Suppressor macrophage treated with lipopolysaccharide for 4 hours (primary cell): ENCODE measurements at regions not wholly inside any gene's neighbourhood (a gene's known extent, or its start where the extent isn't known, plus 50 kb on each side); places are given as distances from the start of the nearest gene placed in this dataset.
A peak's percentile ranks its signal among the peaks of the same experiment; 100 is the strongest.

Experiments
- DNase-seq: peaks from one replicate; pipeline ENCODE4 v3.0.0-alpha.2; 2020

- DNase-seq: no peak
Measured at GRCh38 chr13:63206461-63206860, 1790.8 kb upstream of the PCDH20 start.

- DNase-seq: no peak
Measured at GRCh38 chr13:63201493-63201892, 1785.8 kb upstream of the PCDH20 start.

- DNase-seq: no peak
Measured at GRCh38 chr13:63199508-63199907, 1783.9 kb upstream of the PCDH20 start.

DNA sequence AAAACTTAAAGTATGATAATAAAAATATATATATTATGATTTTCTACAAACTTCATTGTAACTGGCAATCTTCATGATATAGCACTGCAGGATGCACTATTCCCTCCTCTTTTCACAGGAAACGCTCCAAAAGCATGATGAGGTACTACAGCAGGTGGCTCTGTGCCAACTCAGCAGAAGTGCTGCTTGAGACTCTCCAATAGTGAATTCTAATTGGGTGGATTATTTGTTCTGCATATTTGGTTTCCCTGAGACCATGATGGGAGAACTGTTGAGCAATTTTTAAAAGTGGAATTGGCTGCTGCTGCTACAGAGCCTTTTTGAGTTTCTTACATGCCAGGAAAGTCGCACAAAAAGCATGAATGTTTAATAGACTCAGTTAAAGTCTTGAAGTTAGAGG lies 1782.4 kb upstream of the PCDH20 start:
- DNase-seq: no peak

DNA sequence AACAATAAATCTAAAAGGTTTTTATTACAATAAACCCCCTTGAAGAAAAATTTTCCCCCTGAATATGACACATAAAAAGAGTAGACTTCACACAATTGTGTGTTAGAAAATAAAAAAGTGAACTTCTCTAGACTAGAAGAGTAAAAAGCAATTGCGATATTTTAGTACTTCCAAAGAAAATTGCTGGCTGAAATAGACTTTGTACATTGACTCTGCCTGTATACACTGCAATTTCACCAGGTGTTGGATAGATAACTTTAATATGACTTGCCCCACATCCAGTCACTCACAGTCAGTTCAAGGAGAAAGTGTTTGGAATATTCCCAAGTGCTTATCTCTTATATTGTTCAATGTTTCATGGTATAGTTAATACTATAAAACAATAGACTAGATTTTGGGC lies 1780.1 kb upstream of the PCDH20 start:
- no peak for DNase-seq

- DNase-seq: no peak
Measured at GRCh38 chr13:63190742-63191141, 1775.1 kb upstream of the PCDH20 start.

DNA sequence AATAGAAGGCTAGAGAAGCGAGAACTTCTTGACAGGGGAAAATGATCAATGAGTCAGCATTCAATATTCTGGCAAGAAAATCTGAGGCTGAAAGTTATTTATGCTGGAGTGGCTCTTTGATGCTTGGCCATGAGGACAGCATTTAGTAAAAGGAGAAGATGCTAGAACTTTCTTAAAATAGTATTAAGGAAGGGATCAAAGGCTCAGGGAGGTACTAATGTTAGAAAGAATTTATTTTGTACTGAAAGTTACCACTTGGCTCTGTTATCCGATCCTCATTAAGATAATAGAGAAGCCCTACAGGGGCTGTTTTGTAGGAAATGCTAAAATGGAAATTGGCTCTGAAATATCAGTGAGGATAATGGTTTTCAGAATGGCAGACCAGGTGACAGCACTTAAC lies 1774.6 kb upstream of the PCDH20 start:
- no peak for DNase-seq

DNA sequence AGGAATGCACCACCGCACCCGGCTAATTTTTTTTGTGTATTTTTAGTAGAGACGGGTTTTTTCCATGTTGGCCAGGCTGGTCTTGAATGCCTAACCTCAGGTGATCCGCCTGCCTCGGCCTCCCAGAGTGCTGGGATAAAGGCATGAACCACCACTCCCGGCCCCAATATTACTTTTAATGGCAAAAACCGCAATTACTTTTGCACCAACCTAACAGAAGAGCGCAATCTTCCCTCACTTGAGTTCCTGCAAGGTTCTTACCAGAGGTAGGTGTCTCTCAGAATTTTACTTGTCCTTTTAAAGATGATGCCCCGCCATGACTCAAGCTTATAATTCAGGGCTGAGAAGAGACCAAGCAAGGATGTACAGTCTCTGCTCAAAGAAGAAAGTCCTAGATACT lies 1774.1 kb upstream of the PCDH20 start:
- no peak for DNase-seq

DNA sequence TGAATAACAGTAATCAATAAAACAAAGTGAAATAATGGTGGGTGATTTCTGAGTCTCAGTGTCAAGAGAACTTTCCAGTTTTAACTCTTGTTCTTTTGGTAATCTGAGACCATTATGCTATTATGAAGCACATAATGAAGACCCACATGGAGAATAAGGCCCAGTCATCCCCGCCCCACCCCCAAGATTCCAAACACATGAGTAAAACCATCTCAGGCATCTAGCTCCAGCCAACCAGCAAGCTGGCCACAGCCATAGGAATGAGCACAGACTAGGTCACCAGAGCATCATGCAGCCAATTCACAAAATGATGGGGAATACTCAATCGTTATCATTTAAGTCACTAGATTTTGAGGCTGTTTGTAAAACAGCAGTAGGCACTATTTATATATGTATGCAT lies 1769.0 kb upstream of the PCDH20 start:
- DNase-seq: no peak

DNA sequence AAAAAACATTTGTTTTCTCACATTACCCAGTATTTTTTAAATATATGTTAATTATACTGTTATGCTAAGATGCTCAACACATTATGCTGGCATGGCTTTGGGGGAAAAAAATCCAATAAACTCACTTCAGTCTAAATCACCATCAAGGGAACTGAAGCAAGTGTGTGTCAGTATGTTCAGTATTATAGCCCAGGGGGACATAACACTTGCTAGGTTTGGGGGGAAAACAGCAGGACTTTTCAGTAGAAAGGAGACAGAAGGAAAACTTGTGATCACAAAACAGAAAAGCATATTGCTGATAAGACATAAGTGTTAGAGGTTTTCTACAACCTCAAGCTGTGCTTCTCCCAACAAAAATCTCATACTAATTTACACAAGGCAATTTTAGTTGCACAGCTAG lies 1759.9 kb upstream of the PCDH20 start:
- no peak for DNase-seq

GRCh38 chr13:63167699-63168337 lies 1752.2 kb upstream of the PCDH20 start:
- DNase-seq: no peak

- DNase-seq: no peak
Measured at GRCh38 chr13:63166345-63166744, 1750.7 kb upstream of the PCDH20 start.

- no peak for DNase-seq
Measured at GRCh38 chr13:63163903-63164302, 1748.3 kb upstream of the PCDH20 start.

- DNase-seq: no peak
Measured at GRCh38 chr13:63161219-63161618, 1745.6 kb upstream of the PCDH20 start.

- no peak for DNase-seq
Measured at GRCh38 chr13:63156816-63157215, 1741.2 kb upstream of the PCDH20 start.

DNA sequence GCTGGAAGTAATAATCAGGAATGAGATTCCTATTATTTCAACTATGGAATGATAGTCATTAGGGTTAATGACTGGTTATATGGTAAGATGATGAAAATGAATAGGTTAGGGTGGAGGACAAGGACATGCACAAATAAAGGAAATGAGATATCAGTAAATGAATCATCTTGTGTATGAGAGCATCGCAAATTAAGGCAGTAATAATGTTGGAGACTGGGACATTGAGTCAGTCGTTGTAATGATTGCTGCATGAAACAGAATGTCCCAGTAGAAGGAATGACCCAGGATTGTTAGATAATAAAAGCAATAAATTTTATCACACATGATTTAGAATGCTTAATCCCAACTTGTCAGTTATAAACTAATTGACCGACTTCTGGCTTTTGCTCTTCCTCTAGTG lies 1733.7 kb upstream of the PCDH20 start:
- DNase-seq: no peak

- DNase-seq: no peak
Measured at GRCh38 chr13:63139277-63139676, 1723.6 kb upstream of the PCDH20 start.

GRCh38 chr13:63129995-63130394 lies 1714.3 kb upstream of the PCDH20 start:
- DNase-seq: no peak

GRCh38 chr13:63128716-63129115 lies 1713.1 kb upstream of the PCDH20 start:
- no peak for DNase-seq

- peak; percentile 5 for DNase-seq
Measured at GRCh38 chr13:63124863-63125262, 1709.2 kb upstream of the PCDH20 start.

DNA sequence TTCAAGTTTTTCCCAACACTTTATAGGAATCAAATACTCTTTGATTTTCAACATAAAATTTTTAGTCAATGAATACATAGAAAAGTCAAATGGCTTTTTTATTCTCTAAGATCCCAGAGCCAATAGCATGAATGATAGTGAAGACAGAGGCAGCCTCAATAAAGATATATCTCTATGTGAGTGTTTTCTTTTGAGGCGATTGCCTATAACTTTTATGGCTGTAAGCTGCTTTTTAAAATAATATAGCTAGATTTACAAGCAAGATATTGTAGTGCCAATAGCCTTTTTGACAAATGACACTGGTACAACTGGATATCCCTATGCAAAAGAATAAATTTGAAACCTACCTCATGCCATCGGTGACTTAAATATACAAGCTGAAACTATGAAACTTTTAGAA lies 1705.2 kb upstream of the PCDH20 start:
- DNase-seq: no peak

GRCh38 chr13:63117710-63118109 lies 1702.1 kb upstream of the PCDH20 start:
- DNase-seq: no peak

DNA sequence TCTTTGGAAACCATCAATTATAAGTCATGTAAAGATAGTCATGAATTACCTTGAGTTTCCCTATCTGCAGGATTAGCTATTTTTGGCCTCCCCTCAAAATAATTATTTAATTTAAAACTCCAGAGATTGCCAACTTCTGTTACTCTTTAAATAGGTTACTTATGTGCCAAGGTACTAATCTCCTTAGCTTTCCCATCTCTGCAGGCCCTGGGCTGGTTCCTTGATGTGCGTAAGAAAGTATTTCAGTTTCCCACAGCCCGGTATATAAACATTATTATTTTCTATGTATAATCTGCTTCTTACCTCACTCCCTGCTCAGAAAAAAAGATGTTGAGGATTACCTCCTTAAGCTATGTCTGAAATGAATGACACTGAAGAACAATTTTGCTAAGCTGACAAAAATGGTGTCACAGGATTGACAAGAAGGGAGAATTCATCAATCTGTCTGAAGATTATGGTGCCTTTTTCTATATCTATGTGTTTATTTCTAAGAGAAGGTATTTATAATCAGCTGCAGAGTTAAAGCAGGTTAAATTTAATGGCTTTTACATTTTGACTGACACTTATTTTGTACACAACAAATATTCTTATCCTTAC lies 1697.2 kb upstream of the PCDH20 start:
- no peak for DNase-seq

- DNase-seq: no peak
Measured at GRCh38 chr13:63110466-63110865, 1694.8 kb upstream of the PCDH20 start.
